CD14-positive monocyte (primary cell): ENCODE measurements at regions not wholly inside any gene's neighbourhood (a gene's known extent, or its start where the extent isn't known, plus 50 kb on each side); places are given as distances from the start of the nearest gene placed in this dataset.

Experiments used
- DNase-seq, 3 donors: peaks; one replicate each; pipeline ENCODE4 v3.0.0-alpha.2; 2011 to 2022
- H2AFZ ChIP-seq: 2 replicates; pipeline ENCODE4 v1.6.0; 2012; ENCODE audit warnings: mild to moderate bottlenecking, low read depth, low read length, inconsistent platforms; ENCODE audit not compliant: insufficient read depth, poor library complexity, severe bottlenecking
- H3K27ac ChIP-seq, 2 donors: 1 replicate in 1 of 2; 2 replicates in 1 of 2; pipeline ENCODE4 v1.5.1; 2012 to 2013; ENCODE audit warnings: low read length in 2 of 2, control low read depth in 1 of 2, inconsistent platforms in 1 of 2, low read depth in 1 of 2, mild to moderate bottlenecking in 1 of 2
- H3K27me3 ChIP-seq, 2 donors: one replicate each; pipeline versions ENCODE4 v1.6.0 to v1.6.1; 2011 to 2013; ENCODE audit warnings: low read length in 2 of 2; ENCODE audit not compliant: control insufficient read depth in 2 of 2, insufficient read depth in 2 of 2
- H3K36me3 ChIP-seq, 2 donors: replicated peaks in 1 of 2; 1 replicate in 1 of 2; 2 replicates in 1 of 2; pipeline versions ENCODE4 v1.5.1 to v1.6.1; 2012 to 2013; ENCODE audit warnings: low read length in 2 of 2, control low read depth in 1 of 2, inconsistent platforms in 1 of 2, mild to moderate bottlenecking in 1 of 2; ENCODE audit not compliant: insufficient read depth in 2 of 2, control insufficient read depth in 1 of 2
- H3K4me1 ChIP-seq, 2 donors: 1 replicate in 1 of 2; 2 replicates in 1 of 2; pipeline versions ENCODE4 v1.5.1 to v1.6.1; 2012 to 2013; ENCODE audit warnings: low read length in 2 of 2, control low read depth in 1 of 2, inconsistent platforms in 1 of 2, mild to moderate bottlenecking in 1 of 2, moderate library complexity in 1 of 2; ENCODE audit not compliant: insufficient read depth in 2 of 2, control insufficient read depth in 1 of 2
- H3K4me2 ChIP-seq: replicated peaks from 2 replicates; pipeline ENCODE3; 2012; ENCODE audit warnings: low read length, moderate library complexity, mild to moderate bottlenecking; ENCODE audit not compliant: poor library complexity, severe bottlenecking; ENCODE audit errors: extremely low read depth
- H3K4me3 ChIP-seq, 3 experiments: fragments of 200-600 bp in 1 of 3; sonication (generic) in 1 of 3; replicated peaks in 1 of 3; 1 replicate in 2 of 3; 2 replicates in 1 of 3; pipeline ENCODE4 v1.5.1; 2011 to 2013; ENCODE audit warnings: low read length in 3 of 3, mild to moderate bottlenecking in 3 of 3, control low read depth in 2 of 3, low read depth in 2 of 3, inconsistent platforms in 1 of 3, moderate library complexity in 1 of 3
- H3K79me2 ChIP-seq: 2 replicates; pipeline ENCODE4 v1.6.0; 2012; ENCODE audit warnings: mild to moderate bottlenecking, control low read depth, inconsistent platforms, low read length, moderate library complexity; ENCODE audit not compliant: insufficient read depth
- H3K9ac ChIP-seq: 2 replicates; pipeline ENCODE4 v1.6.0; 2017; ENCODE audit warnings: low read length, mild to moderate bottlenecking; ENCODE audit not compliant: insufficient read depth, poor library complexity, severe bottlenecking
- H3K9me3 ChIP-seq, 2 donors: replicated peaks in 1 of 2; 1 replicate in 1 of 2; 2 replicates in 1 of 2; pipeline versions ENCODE4 v1.5.1 to v1.6.1; 2012 to 2013; ENCODE audit warnings: low read length in 2 of 2, control low read depth in 1 of 2; ENCODE audit not compliant: control insufficient read depth in 1 of 2, insufficient read depth in 1 of 2
- H4K20me1 ChIP-seq: 2 replicates; pipeline ENCODE4 v1.6.0; 2012; ENCODE audit warnings: mild to moderate bottlenecking, low read length, control low read depth, moderate library complexity; ENCODE audit not compliant: insufficient read depth
- H3K27ac Mint-ChIP-seq, 7 donors: one replicate each; pipeline ENCODE4 v1.8.0; 2020; ENCODE audit warnings: mild to moderate bottlenecking in 7 of 7, mixed read lengths in 7 of 7, moderate library complexity in 6 of 7, inconsistent platforms in 2 of 7
- H3K27me3 Mint-ChIP-seq, 3 donors: one replicate each; pipeline ENCODE4 v1.8.0; 2021 to 2022; ENCODE audit warnings: low read depth in 3 of 3, mild to moderate bottlenecking in 3 of 3, mixed read lengths in 3 of 3, moderate library complexity in 3 of 3, inconsistent platforms in 1 of 3
- H3K36me3 Mint-ChIP-seq, 2 donors: one replicate each; pipeline ENCODE4 v1.8.0; 2020; ENCODE audit warnings: mixed read lengths in 2 of 2, inconsistent platforms in 1 of 2, mild to moderate bottlenecking in 1 of 2
- H3K4me1 Mint-ChIP-seq: one replicate; pipeline ENCODE4 v1.8.0; 2020; ENCODE audit warnings: mild to moderate bottlenecking, mixed read lengths
- H3K4me3 Mint-ChIP-seq, 2 donors: one replicate each; pipeline ENCODE4 v1.8.0; 2020; ENCODE audit warnings: mild to moderate bottlenecking in 2 of 2, mixed read lengths in 2 of 2, moderate library complexity in 1 of 2
- H3K9me3 Mint-ChIP-seq, 7 donors: one replicate each; pipeline ENCODE4 v1.8.0; 2020 to 2022; ENCODE audit warnings: mixed read lengths in 7 of 7, mild to moderate bottlenecking in 6 of 7, moderate library complexity in 6 of 7, inconsistent platforms in 2 of 7
- CTCF ChIP-seq: fragments of 200-600 bp; IDR thresholded peaks from one replicate; pipeline ENCODE4 v1.8.0; 2022; ENCODE audit warnings: antibody characterized with exemption, mild to moderate bottlenecking
- WGBS: methylation state at CpG from one replicate; pipeline ENCODE4 v1.1.5; 2013; ENCODE audit warnings: missing lambda C conversion rate; ENCODE audit not compliant: insufficient coverage; 5-methylcytosine and 5-hydroxymethylcytosine counted together
- intact Hi-C, 2 donors: fragments of 100-400 bp; cut with micrococcal nuclease; formaldehyde crosslinking; loops; one replicate each; pipeline versions ENCODE4 v1.15.0 to v1.15.1; 2023

DNA sequence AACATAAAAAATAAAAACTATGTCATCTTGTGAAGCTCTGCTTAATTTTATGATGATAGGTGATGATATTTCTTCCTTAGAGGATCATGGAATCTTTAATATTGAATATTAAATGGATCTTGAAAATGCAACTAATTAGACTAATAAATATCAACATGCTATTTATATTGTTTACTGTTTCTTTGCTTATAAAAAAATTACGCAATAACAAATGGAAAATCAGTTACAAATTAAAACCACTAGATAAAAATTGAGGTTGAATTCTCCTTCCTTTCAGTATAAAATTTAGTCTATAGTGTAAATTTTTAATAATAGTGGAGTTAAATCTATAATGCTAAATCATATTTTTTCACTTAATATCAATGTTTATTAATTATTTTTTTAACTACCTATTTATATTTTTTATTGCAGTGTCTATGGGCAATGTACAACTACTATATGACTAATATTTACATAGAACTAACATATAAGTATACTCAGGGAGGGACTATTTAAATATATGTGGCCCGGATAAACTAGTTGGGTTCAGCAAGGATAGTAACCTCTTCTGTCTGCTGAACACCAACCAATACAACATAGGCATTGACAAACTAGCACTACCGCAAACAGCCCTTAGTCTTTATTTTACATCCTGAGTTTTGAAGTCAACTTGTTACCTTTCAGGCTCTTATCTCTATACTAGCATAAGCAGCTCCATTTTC lies 628.0 kb downstream of the EFNB2 start:
- H2AFZ ChIP-seq: no peak overlapping the region
- H3K9me3 ChIP-seq: no peaks in the 10 kb centered on the region
- Mint-ChIP-seq H3K4me3 (no peak overlapping the region), H3K9me3 (peaks cover 0 to 4% (median 2%) of the 10 kb centered on the region in 7 donors), H3K27ac (no peak overlapping the region), H3K27me3 (peaks cover 0 to 1% (median 0%) of the 10 kb centered on the region in 3 donors), H3K36me3 (no peaks in the 10 kb centered on the region), H3K4me1 (no peaks in the 10 kb centered on the region)
- no peak overlapping the region for H3K27ac ChIP-seq
- no peaks in the 10 kb centered on the region for H3K27me3 ChIP-seq
- no peaks in the 10 kb centered on the region for H3K79me2 ChIP-seq
- H3K4me1 ChIP-seq: no peaks in the 10 kb centered on the region
- TF ChIP-seq CTCF: no peak
- H4K20me1 ChIP-seq: no peaks in the 10 kb centered on the region
- H3K9ac ChIP-seq: no peak overlapping the region
- intact Hi-C loops: no loop called here
- DNase-seq: no peak
- H3K4me3 ChIP-seq: no peak overlapping the region
- 93% methylated on average over 1 of the region's 3 CpGs for WGBS
- H3K36me3 ChIP-seq: no peaks in the 10 kb centered on the region
- H3K4me2 ChIP-seq: no peak overlapping the region

DNA sequence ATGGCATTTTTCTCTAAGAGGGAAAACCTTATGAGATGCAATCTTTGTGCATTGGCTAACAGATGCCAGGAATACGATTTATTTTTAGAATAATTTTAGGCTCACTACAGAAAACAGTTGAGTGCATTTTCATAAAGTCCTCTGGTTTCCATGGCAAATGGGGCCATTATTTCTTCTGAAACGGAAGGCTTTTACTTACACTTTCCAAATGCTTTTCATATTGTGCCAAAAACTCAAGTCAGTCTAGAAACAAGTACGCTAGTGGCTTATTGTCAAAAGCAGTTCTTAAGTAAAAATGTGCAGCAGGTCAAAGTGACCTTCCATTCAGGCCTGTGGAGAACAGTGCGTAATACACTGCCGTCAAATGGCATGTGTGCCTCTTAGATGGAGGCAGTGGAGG lies 628.7 kb downstream of the EFNB2 start:
- intact Hi-C loops: no loop called here
- H3K27me3 Mint-ChIP-seq: peaks cover 0 to 1% (median 0%) of the 10 kb centered on the region in 3 donors
- no peak overlapping the region for H3K27ac ChIP-seq
- H3K79me2 ChIP-seq: no peaks in the 10 kb centered on the region
- no peak overlapping the region for H3K4me2 ChIP-seq
- H3K4me3 ChIP-seq: no peak overlapping the region
- no peak overlapping the region for H3K27ac Mint-ChIP-seq
- TF ChIP-seq CTCF: no peak
- 88% methylated on average over 3 of the region's 5 CpGs for WGBS
- H2AFZ ChIP-seq: no peak overlapping the region
- no peaks in the 10 kb centered on the region for H3K9me3 ChIP-seq
- H3K4me1 ChIP-seq: no peaks in the 10 kb centered on the region
- H3K4me1 Mint-ChIP-seq: no peaks in the 10 kb centered on the region
- no peaks in the 10 kb centered on the region for H3K36me3 Mint-ChIP-seq
- no peak for DNase-seq
- H3K27me3 ChIP-seq: no peaks in the 10 kb centered on the region
- no peaks in the 10 kb centered on the region for H4K20me1 ChIP-seq
- H3K36me3 ChIP-seq: no peaks in the 10 kb centered on the region
- H3K9me3 Mint-ChIP-seq: peaks cover 0 to 3% (median 2%) of the 10 kb centered on the region in 7 donors
- H3K4me3 Mint-ChIP-seq: no peak overlapping the region
- no peak overlapping the region for H3K9ac ChIP-seq
